Right renal pelvis (tissue), 4 donors: ENCODE measurements at regions not wholly inside any gene's neighbourhood (a gene's known extent, or its start where the extent isn't known, plus 50 kb on each side); places are given as distances from the start of the nearest gene placed in this dataset.
A peak's percentile ranks its signal among the peaks of the same experiment; 100 is the strongest.

Experiments used
- DNase-seq, 4 donors: peaks; one replicate each; pipeline ENCODE4 v3.0.0-alpha.2; 2013; ENCODE audit warnings: low read depth in 4 of 4, low spot score in 3 of 4, missing footprints in 1 of 4

DNA sequence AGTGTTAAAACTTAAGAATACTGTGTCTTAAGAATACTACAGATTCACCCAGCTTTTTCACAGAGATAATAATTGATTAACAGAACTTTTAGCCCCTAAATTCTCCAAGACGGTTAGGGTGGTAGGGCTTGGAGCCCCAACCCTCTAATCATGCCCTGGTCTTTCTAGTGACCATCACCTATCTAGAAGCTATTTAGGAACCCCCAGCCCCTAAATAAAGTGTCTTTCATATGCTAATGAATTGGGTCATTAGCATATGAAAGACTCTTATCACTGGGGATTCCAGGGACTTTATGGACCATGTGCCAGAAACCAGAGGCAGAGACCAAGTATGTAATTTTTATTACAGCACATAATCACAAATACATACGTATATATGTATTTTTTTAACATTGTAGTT lies 999.7 kb upstream of the RAG2 start:
- no peak for DNase-seq

DNA sequence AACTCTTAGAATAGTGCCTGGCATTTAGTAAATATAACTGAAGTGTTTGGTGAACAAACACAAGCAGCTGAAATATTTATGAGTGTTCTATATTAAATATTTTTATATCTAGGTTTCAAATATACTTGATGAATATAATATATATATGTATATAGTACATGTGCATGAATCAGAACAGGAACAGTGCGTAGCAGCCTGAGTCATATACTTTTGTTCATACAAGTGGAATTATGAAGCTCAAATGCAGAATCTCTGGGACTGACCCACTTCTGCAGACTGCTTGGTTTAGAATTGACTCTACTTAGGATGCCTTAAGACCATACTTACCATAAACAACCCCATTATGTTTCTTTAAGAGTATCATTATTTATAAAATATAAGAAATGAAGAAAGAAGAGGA lies 997.8 kb upstream of the RAG2 start:
- DNase-seq, result no peak

DNA sequence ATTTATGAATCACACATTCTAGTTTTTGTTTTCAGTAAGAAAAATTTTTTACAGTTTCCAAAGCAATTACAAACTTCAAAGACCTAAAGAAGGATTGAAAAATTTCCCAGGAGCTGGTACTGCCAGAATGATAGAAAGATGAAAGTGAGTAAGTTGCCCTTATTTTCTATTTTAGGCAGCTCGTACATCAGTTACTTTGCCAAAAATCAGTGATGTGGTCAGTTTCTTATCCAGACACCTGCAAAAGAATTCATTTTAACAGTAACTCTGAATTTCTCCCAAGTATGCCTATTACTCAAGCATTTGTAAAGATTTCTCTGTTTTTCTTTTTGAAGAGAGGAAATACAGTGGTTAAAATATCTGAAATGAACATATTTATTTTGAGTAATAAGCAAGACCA lies 976.3 kb upstream of the RAG2 start:
- no peak for DNase-seq

DNA sequence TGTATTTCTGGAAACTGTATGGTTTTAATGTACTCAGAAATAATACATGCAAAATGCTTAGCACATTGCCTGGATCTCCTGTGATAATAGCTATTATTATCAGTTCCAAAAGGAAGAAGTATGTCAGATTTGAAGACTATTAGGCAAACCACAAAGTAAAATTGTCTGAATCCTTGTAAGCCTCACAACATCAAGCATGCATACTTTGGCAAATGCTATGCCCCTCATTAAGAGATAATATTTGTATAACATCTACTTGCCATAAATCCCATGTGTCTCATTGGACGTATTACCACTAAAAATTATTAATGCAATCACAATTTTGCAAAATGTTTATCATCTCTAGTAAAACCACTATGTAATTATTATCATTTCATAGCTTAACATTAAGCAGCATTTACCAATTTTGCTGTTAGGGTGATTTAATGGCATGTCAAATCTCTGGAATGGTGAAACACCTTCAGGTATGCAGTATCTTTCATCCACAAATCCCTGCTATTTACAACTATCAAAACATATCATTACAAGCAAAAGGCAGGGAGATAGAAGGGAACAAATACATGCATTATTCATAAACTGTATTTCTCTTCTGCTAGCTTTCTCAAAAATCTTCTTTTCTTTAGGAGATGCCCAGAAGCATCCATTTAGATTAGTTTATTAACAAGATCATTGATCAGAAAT lies 974.6 kb upstream of the RAG2 start:
- no peak for DNase-seq

DNA sequence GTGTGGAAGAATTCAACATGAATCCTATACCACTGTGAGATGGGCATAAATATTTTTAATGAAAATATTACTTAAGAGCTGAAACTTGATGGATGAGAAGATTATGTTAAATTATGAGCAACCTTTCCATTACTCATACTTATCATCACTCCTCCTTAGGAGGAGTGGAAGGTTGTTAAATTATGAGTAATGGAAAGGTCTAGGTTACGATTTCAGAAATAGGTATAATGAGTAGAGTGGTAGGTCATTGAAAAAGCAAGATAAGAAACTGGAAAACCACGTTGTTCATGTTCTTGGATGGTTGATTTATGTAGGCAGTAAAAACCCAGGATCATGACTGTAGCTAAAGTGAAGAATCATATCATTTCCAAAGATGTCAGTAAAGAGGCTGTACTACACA lies 973.2 kb upstream of the RAG2 start:
- no peak for DNase-seq

DNA sequence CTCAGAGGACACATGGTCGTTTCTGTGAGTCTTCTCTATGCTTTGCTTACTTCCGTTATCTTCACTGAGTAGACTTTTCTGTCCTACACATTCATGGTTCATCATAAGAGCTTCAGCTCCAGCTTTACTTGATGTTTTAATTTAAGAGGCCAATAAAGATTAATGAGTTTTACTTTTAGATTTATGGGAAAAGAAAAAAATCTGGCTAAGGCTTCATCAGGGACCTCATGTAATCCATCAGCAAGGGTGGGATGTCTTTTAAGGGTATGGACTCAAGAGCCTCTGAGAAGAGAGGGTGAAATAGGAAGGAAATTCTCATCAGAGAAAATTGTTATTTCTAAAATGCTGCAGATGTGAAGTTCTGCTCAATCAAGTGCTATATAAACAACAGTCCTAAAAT lies 963.0 kb upstream of the RAG2 start:
- DNase-seq, result peak in 2 of 4 donors; percentile 13 to 33

DNA sequence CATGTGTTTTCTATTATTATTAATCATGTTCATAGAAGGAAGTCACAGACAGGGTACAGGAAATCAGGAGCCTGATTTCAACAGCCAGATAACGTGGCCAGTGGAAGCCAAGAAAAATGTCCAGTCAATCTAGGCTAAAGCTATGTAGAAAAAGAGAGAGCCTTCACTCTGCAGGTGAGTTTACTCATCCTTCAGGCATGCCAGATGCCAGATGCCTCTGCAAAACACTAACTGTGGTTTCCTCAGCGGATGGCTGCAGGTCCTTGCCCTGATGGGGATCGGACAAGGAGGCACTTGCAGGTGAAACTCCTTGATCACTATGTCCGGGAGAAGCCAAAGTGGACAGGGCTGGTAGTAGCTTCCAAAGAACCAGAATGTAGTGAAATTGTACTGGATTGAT lies 962.3 kb upstream of the RAG2 start:
- DNase-seq, result no peak

DNA sequence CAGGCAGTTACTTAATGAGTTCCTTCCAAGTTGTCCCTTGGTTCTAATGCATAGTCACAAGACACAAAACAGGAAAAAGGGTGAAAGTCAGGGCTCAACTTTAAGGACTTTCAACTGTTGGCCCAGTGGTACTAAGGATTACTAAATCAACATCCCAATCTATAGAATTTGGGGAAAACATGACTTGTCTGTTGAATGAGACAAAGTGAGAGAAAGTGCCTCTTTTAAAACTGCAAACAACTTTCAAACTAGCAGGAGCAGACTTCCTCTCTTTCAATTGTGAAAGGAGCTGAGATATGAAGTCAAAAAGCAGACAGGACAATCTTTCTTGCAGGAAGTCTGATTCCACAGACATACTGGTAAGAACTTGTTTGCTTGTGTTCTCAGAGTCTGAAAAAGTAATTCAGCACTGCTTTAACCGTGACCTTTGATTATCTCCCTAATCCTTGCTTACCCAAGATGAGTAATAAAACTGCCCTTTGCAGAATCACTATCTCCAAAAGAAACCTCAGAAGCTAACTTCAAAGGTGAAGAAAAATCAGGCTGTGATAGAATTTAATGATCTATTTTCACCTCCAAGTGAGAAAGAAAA lies 960.7 kb upstream of the RAG2 start:
- DNase-seq, result peak in 1 of 4 donors; percentile 4

DNA sequence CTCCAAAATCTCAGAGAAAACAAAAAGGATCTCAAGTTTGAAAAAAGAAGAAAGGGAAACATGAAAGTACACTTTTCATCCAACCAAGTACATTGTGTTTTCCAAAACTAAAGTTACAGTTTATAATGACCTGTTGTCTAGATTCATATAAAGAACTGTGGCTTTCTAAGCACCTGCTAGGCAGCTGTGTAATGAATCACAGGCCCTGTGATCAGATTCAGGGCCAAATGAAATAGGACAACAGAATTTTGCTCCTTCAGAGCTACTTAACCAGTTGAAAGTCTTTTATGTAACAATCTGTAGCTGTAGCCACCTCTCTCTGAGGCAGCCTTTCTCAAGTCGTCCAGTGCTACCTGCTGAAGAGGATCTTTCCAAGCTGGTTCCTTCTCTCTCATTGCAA lies 960.0 kb upstream of the RAG2 start:
- DNase-seq, result no peak

DNA sequence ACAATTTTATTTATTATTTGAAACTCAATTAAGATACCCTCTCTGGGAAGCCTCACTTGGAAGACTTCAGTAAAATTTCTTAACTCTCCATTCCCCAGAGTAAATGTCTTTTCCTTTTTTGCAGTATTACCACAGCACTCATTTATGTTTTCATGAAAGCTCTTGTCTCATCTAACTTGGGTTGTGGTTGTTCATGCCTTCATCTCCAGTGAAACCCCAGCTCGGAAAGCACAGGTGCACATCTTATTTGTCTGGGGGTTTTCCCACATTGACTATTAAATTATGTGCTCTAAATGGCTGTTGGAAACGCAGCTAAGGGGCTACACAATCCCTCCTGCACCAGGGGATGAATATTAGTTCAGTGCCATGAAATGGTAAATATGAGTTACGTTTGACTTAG lies 954.2 kb upstream of the RAG2 start:
- DNase-seq, result no peak

DNA sequence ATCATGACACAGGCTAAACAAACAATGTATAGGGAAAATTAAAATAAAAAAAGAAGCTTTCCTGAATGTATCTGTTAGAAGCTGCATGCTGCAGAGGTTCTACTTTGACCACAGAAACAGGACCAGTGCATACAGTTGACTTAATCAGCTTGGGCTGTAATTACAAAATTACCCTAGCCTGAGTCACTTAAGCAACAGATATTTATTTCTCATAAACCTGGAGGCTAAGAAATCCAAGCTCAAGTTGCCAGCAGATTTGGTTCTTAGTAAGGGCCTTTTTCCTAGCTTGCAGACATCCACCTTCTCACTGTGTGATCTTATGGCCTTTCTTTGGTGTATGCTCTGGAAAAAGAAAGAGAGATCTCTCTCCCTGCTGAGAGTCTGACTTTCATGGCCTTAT lies 946.5 kb upstream of the RAG2 start:
- DNase-seq, result no peak

DNA sequence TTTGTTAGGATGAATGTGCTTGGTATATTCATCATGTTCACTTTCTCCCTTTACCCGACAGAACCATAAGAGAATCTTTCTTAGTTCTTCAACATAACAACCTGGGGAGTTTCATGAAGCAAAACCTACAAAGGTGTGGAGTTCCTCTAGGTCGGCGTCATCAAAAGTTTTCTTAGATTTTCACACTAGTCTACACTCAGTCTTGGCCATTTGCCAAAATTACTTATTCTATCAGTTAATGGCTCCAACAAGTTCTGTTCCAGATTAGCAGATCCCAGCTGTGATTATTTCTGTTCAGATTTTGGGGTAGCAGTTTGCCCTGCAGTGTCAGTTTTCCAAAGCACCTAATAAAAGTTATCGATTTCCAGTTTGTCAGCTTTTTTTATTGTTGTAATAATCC lies 935.8 kb upstream of the RAG2 start:
- DNase-seq, result no peak

DNA sequence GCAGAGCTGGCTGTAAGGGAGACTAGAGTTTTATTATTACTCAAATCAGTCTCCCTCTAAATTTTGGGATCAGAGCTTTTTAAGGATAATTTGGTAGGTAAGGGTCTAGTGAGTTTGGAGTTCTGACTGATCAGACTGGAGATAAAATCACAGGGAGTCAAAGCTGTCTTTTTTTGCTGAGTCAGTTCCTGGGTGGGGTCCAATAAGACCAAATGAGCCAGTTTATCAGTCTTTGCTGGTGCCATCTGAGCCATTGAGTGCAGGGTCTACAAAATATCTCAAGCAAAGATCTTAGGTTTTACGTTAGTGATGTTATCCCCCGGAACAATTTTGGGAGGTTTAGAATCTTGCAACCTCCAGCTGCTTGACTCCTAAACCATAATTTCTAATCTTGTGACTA lies 935.1 kb upstream of the RAG2 start:
- no peak for DNase-seq

DNA sequence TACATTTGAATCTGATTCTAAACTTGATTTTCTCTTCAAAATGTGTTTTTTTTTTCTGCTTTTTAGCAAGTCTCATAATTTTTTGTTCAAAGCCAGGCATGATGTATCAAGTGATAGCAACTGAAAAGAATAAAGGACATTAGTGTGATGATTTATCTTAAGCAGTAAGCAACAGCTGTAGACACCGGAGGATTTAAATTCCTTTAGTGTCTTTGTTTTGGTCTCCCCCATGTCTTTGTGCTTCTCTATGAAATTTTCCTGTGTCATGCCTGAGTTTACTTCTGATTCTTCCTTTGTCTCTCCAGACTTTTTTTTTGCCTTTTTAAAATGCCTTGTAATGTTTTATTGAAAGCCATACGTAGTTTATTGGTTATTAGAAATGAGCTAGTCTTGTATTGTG lies 934.2 kb upstream of the RAG2 start:
- DNase-seq, result peak in 2 of 4 donors; percentile 1 to 4

DNA sequence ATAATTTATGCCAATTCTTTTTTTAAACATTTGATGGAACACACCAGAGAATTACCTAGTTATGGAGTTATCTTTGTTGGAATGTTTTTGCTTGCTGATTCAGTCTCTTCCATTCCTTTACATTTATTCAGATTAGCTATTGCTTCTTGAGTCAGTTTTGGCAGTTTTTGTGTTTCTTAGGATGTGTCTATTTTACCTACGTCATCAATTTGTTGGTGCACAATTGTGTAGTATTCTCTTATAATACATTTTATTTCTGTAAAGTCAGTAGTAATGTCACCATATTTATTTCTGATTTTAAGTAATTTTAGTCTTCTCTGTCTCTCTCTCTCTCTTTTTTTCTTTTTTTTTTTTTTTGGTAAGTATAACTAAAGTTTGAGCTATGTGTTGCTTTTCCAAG lies 929.5 kb upstream of the RAG2 start:
- no peak for DNase-seq

DNA sequence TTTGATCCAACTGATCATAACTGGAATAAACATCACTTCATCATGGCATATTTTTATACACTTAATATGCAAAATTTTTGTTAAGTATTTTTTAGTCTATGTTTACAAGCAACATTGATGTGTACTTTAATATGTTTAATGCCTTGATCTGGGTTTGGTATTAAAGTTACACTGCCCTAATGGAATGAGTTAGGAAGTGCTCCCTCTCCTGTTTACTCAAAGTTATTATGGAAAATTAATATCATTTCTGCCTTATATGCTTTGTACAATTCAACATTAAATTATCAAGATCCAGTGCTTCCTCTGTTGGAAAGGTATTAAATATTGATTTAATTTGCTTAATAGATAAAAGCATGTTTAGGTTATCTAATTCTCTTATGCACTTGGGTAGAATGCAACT lies 927.3 kb upstream of the RAG2 start:
- no peak for DNase-seq

DNA sequence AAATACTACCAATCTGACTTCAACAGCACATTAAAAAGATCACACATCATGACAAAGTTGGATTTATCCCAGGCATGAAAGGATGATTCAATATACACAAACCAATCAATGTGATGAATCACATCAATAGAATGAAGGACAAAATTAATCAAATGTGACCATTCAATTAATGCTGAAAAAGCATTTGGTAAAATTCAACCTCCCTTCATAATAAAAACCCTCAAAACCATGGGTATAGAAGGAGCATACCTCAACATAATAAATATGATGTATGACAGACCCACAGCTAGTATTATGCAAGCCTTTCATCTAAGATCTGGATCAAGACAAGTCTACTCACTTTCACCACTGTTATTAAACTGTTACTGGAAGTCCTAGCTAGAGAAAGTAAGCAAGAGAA lies 921.7 kb upstream of the RAG2 start:
- DNase-seq, result no peak

DNA sequence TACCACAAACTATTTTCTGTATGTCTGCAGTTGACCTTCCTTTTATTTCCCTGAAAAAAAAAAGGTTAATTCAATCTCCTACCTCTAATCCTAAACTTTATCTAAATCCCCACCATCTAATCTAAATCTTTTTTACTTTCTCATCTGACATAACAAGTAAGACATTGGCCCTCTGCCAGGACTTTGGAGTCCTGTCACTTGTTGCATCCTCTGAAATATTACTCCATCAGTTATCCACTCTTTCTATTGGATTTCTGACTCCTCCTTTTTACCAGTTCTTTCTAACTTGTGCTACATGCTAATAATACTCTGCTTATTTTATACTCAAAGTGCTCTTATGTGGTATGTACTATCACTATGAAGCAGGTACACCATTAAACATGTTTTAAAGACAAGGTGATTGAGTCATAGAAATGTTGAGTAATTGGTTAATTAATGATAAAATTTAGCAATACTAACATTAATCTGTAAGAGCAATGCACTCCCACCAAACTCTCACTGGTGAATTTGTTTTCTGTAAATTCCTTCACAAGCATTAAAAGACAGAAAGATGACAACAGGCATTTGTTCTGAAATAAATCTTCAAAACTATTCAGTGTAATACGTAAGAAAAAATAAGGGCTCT lies 914.2 kb upstream of the RAG2 start:
- DNase-seq, result no peak

DNA sequence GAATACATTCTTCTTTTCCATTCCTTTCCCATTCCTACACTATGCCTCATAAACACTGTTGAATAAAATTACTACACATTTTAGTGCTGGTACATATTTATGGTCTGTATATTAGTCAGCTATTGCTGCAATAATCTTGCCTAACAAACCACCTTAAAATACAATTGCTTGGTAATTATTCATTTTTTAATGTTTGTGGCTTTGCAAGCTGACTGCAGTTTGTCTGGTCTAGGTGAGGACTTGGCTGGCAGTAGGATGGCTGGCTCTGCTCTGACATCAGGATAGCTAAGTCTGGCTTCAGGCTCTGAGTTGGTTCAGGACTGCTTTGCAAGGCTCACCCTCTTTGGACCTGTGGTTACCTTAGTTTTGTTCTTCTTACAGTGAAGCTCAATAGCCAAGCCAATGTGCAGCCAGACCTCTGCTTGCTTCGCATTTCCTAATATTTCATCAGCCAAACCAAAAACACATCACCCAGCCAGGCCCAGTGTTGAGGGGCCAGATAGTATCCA lies 913.4 kb upstream of the RAG2 start:
- no peak for DNase-seq

DNA sequence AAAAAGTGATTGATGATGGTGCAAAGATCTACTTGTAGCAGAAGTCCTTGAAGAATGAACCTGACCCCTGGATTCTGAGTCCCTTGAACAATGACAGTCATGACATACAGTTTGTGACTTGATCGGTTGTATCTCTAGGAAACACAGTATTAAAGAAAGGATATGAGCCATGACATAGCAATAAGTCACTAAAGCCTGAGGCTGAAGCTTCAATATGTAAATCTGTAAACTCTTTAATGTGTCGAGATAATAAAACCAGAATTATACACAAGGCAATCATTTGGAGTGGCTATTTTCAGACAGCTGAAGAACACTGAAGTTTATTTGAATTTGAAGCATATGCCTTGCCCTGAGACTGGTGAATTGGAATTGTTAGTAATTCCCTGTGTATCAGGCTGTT lies 911.5 kb upstream of the RAG2 start:
- DNase-seq, result no peak

DNA sequence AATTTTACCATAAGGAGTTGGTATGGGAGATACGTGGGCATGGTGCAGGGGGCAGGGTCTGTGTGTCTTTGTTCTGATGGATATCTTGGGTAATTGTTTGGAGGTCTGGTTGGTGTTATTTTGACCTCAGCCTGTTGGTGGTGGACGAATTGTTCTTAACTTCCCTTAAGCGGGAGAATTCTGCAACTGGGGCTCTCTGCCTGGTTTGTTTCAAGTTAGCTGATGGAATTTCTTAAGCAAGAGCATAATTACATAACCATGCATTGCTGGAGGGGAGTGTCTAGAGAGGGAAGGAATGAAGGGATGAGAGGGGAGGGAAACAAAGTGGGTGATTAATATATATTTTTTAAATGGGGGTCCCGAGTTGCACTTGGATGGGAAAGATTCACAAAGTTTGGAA lies 908.5 kb upstream of the RAG2 start:
- no peak for DNase-seq

DNA sequence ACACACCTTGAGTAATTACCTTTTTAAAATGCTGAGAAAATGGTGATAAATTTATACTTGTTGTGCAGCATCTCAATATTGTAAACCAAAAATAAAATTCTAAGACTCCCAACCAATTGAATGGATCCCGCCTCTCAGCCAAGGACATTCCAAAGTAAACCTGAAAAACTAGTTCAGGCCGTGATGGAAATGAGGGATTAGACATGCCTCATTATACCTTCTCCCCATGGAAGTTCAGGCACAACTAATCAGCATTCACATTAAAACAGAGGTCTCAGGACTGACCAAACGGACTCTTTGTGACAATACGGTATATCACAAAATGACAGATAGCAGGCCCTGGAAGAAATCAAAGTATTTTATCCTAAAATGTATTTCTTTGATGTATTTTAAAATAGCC lies 907.4 kb upstream of the RAG2 start:
- peak in 1 of 4 donors; percentile 8 for DNase-seq
